ENCODE measurements at regions not wholly inside any gene's neighbourhood (a gene's known extent, or its start where the extent isn't known, plus 50 kb on each side); places are given as distances from the start of the nearest gene placed in this dataset.
A peak's percentile ranks its signal among the peaks of the same experiment; 100 is the strongest.

GRCh38 chr20:22823119-22823518, 212.0 kb upstream of the SSTR4 start:
- 96 to 98% (median 97%) methylated on average over 6 of the region's 6 CpGs for WGBS, 4 donors
- Histone ChIP-seq H3K9me3 (no peaks in the 10 kb centered on the region), H3K27ac (no peak overlapping the region), H3K4me3 (no peak overlapping the region), H3K4me1 (no peaks in the 10 kb centered on the region), H3K27me3 (peaks cover 0 to under 1% (median 0%) of the 10 kb centered on the region in 9 donors), H3K36me3 (no peaks in the 10 kb centered on the region)
- ATAC-seq (no peak), DNase-seq (no peak)
- intact Hi-C loops (cut with DNase I): no loop called here
- TF ChIP-seq CTCF (IDR thresholded peaks at IDR 0.05) (no peak), POLR2A (IDR thresholded peaks at IDR 0.05) (no peak)

GRCh38 chr20:22824077-22824476, 211.0 kb upstream of the SSTR4 start:
- intact Hi-C loops (cut with DNase I): no loop called here
- TF ChIP-seq POLR2A (IDR thresholded peaks at IDR 0.05) (no peak), CTCF (IDR thresholded peaks at IDR 0.05) (no peak)
- no peak for ATAC-seq
- H3K36me3 ChIP-seq: no peaks in the 10 kb centered on the region
- WGBS, 4 donors: 63 to 71% (median 68%) methylated on average over 3 of the region's 3 CpGs
- no peak overlapping the region for H3K4me3 ChIP-seq
- DNase-seq: peak in 2 of 5 donors; percentile 27 to 35
- H3K27me3 ChIP-seq: peaks cover 0 to 5% (median 0%) of the 10 kb centered on the region in 9 donors
- no peak overlapping the region for H3K27ac ChIP-seq
- no peaks in the 10 kb centered on the region for H3K4me1 ChIP-seq
- no peaks in the 10 kb centered on the region for H3K9me3 ChIP-seq

GRCh38 chr20:22825076-22825475, 210.0 kb upstream of the SSTR4 start:
- Histone ChIP-seq H3K4me1 (no peaks in the 10 kb centered on the region), H3K36me3 (no peaks in the 10 kb centered on the region), H3K9me3 (no peaks in the 10 kb centered on the region), H3K27me3 (peaks cover 0 to 5% (median 0%) of the 10 kb centered on the region in 9 donors), H3K27ac (no peak overlapping the region), H3K4me3 (no peak overlapping the region)
- WGBS, 4 donors: 89 to 95% (median 94%) methylated on average over 3 of the region's 3 CpGs
- intact Hi-C loops (cut with DNase I): no loop called here
- DNase-seq (no peak), ATAC-seq (no peak)
- TF ChIP-seq CTCF (IDR thresholded peaks at IDR 0.05) (no peak), POLR2A (IDR thresholded peaks at IDR 0.05) (no peak)

DNA sequence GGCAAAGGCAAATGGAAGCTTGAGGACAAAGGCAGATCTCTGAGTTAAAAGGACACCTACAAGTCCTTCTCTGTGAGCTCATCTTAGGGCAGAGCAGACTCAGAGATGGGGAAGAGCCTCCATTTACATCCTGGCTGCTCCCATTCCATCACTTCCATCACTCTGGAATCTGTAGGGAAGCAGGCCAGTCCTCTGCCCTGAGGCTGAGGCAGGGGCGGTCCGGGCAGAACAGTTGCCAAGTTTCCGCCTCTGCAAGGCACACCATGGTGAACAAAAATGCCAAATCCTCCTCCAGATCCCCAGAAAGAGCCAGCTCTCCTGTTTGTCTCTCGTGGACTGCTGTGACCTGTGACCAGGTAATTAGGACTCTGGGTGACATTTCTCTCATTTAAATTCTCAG, 209.6 kb upstream of the SSTR4 start:
- no peak for TF ChIP-seq POLR2A (IDR thresholded peaks at IDR 0.05)
- TF ChIP-seq CTCF (IDR thresholded peaks at IDR 0.05): no peak
- 85 to 94% (median 89%) methylated on average over 4 of the region's 4 CpGs for WGBS, 4 donors
- DNase-seq: no peak
- intact Hi-C loops (cut with DNase I): no loop called here
- no peak for ATAC-seq
- Histone ChIP-seq H3K27ac (no peak overlapping the region), H3K4me3 (no peak overlapping the region), H3K27me3 (peaks cover 0 to 5% (median 0%) of the 10 kb centered on the region in 9 donors), H3K4me1 (no peaks in the 10 kb centered on the region), H3K9me3 (no peaks in the 10 kb centered on the region), H3K36me3 (no peaks in the 10 kb centered on the region)

All from heart left ventricle (tissue), 16 donors.